Astrocyte of the spinal cord (primary cell): ENCODE measurements at regions not wholly inside any gene's neighbourhood (a gene's known extent, or its start where the extent isn't known, plus 50 kb on each side); places are given as distances from the start of the nearest gene placed in this dataset.

Experiments used
- DNase-seq: peaks from one replicate; pipeline ENCODE4 v3.0.0; 2011; ENCODE audit warnings: low read depth, low spot score
- H3K4me3 ChIP-seq: 2 replicates; pipeline ENCODE4 v1.5.1; 2011; ENCODE audit warnings: low read depth, mild to moderate bottlenecking, low read length, moderate library complexity
- in situ Hi-C: cut with HindIII; loops from 2 replicates; pipeline ENCODE4 v1.10.0; 2017; ENCODE audit warnings: low sequenced_read_pairs
- TF ChIP-seq, protein P1 (sequence below): IDR thresholded peaks from 2 replicates; pipeline ENCODE4 v1.5.1; 2012; ENCODE audit warnings: low read depth, mild to moderate bottlenecking, low read length, inconsistent platforms

DNA sequence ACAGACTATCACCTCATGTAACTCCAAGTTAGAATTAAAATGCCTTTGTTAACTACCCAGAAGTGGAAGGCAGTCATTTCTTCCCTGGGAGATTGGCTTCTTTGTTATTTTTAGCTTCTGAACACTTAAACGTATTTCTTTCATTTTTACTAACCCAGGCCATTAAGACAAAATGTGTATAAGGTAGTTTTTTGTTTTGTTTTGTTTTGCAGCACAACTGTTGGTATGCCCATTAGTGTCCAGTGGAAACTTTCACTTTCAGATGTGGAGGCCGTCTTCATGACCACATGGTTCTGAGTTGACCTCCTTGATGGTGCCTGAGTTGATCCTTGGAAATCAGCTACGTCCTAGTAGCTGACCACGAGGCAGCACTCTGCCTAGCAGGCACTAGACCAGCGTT is 264.6 kb upstream of the ZNF608 start:
- in situ Hi-C loops = no loop called here
- DNase-seq = no peak
- TF ChIP-seq, protein P1, sequence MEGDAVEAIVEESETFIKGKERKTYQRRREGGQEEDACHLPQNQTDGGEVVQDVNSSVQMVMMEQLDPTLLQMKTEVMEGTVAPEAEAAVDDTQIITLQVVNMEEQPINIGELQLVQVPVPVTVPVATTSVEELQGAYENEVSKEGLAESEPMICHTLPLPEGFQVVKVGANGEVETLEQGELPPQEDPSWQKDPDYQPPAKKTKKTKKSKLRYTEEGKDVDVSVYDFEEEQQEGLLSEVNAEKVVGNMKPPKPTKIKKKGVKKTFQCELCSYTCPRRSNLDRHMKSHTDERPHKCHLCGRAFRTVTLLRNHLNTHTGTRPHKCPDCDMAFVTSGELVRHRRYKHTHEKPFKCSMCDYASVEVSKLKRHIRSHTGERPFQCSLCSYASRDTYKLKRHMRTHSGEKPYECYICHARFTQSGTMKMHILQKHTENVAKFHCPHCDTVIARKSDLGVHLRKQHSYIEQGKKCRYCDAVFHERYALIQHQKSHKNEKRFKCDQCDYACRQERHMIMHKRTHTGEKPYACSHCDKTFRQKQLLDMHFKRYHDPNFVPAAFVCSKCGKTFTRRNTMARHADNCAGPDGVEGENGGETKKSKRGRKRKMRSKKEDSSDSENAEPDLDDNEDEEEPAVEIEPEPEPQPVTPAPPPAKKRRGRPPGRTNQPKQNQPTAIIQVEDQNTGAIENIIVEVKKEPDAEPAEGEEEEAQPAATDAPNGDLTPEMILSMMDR = no peak
- no peak overlapping the region for H3K4me3 ChIP-seq

DNA sequence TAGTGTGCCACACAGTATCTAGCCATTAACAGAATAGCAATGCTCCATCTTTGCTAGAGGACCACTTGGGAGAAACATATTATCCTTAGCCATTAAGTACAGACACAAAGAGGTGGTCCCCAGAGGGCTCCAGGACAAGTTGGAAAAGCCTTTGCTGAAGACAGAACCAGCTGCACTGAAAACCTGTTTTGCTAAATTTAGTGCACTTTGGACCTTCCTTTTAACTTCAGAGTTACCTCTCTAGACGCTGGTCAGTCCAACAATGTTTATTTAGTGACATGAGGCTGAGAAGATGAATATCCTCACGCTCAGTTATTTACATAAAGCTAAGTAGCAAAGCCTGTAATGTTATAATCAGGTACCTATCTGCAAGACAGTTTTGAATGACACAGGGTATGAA is 265.0 kb upstream of the ZNF608 start:
- no peak for DNase-seq
- in situ Hi-C loops = no loop called here
- H3K4me3 ChIP-seq = no peak overlapping the region
- TF ChIP-seq, protein P1 = no peak

DNA sequence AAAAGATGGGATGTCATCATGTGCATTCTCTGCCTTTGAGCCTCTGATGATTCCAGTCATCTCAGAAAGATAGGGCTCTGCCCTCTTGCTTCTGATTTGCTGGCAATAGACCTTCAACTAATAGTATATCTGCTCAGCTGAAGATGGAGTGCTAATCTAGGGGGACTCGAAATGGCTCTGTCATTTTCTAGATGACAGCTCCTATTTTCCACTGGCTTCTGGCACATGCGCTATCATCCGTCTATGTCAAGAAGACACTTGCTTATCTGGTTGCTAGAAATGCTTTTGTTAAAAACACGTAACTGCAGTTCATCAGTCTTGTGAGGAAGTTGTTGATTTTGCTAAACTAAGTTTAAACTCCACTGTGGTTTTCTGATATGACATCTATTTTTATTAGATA is 265.5 kb upstream of the ZNF608 start:
- TF ChIP-seq, protein P1 = no peak
- in situ Hi-C loops = no loop called here
- no peak overlapping the region for H3K4me3 ChIP-seq
- no peak for DNase-seq

DNA sequence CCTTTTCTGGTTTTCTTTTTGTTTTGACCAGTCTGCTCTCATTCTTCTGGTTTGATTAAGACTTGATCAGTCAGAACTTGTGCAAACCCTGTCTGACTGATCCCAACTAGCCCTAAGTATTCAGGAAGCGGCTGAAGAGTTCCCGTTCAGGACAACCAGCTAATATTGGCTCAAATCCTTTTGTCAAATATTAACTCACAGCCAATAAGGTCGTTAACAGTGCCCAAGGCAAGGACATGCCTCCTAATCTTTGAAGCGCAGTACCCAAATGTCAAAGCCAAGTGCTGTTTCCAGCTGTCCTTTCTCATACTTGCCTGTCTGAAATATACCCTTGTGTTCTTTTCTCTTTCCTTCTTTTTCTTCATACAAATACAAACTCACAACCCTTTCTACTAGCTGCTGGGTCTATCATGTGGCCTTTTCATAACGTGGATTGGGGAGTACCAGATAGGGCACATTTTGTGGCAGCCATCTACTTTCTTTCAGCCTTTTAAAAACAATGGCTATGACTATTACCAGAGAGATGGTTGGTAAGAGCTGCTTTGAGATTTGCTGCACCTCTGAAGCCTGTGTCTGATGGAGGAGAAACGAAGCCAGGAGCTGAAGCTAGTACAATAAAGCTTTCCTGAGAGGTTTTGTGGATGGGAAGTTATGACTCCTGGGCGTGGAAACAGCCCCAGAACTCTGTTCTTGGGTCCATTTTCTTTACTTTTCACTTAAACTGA is 266.4 kb upstream of the ZNF608 start:
- DNase-seq = no peak
- TF ChIP-seq, protein P1 = no peak
- no peak overlapping the region for H3K4me3 ChIP-seq
- in situ Hi-C loops = no loop called here

DNA sequence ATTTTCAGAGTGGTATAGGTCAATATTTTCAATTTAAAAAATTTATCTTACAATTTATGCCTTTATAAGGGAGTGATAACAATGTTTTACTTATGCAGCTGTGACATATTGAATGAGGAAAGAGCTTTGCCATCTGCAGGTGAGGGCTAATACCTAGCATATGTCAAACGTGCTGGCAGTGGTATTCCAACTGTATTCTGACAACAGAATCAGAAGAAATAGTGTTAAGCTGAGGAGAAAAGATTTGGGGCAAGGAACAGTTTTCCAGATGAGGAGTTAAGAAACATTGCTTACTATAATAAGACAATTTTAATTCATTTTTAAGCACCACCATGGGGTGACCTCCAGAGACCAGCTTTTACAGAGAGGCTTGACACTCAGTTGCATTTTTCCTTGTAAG is 267.8 kb upstream of the ZNF608 start:
- DNase-seq = no peak
- in situ Hi-C loops = no loop called here
- TF ChIP-seq, protein P1 = no peak
- no peak overlapping the region for H3K4me3 ChIP-seq

DNA sequence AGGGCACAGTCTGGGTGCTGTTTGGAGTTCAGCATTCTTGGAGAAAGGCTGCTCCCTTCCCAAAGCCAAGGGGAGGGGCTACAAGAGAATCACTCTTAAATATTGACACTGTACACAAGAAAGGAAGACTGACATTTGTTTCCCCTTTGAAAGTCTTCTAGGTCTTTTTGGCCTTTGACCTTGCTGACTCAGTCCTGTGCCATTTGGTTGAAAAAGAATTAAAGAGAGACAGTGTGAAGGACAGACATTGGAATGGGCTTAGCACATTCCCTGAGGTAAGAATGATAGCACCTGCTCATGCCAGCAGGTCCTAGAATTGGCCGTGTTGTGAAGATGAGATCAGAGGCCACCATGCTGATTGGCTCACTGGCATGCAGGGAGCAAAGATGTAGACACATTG is 271.4 kb upstream of the ZNF608 start:
- TF ChIP-seq, protein P1 = no peak
- DNase-seq = no peak
- in situ Hi-C loops = no loop called here
- H3K4me3 ChIP-seq = no peak overlapping the region
